ENCODE measurements at regions not wholly inside any gene's neighbourhood (a gene's known extent, or its start where the extent isn't known, plus 50 kb on each side); places are given as distances from the start of the nearest gene placed in this dataset.
"Not testable (repeated sequence)": the region's sequence is repeated elsewhere in the genome, so short reads cannot be mapped to it uniquely, and the experiment has no call there.

GRCh38 chrX:144185197-144185596 is 301.3 kb downstream of the UBE2NL start:
- not testable (repeated sequence) for DNase-seq (ENCODE audit: low read depth); H3K4me3 ChIP-seq (ENCODE audit: low read depth, low read length)

GRCh38 chrX:144188489-144188888 is 304.6 kb downstream of the UBE2NL start:
- not testable (repeated sequence) for H3K4me3 ChIP-seq (ENCODE audit: low read depth, low read length); DNase-seq (ENCODE audit: low read depth)

GRCh38 chrX:144197057-144197456 is 313.2 kb downstream of the UBE2NL start:
- H3K4me3 ChIP-seq (ENCODE audit: low read depth, low read length); DNase-seq (ENCODE audit: low read depth): not testable (repeated sequence)

- DNase-seq (ENCODE audit: low read depth), result not testable (repeated sequence)
Observed at GRCh38 chrX:144202726-144203125, 318.9 kb downstream of the UBE2NL start.

GRCh38 chrX:144208360-144209024 is 324.6 kb downstream of the UBE2NL start:
- not testable (repeated sequence) for DNase-seq (ENCODE audit: low read depth); H3K4me3 ChIP-seq (ENCODE audit: low read depth, low read length)

More at GRCh38 chrX:144202726-144203125, 318.9 kb downstream of the UBE2NL start:
- H3K4me3 ChIP-seq (ENCODE audit: low read depth, low read length), result not testable (repeated sequence)

- no peak for DNase-seq (ENCODE audit: low read depth)
- no peak overlapping the region for H3K4me3 ChIP-seq (ENCODE audit: low read depth, low read length)
- no peak for TF ChIP-seq CTCF (conservative IDR thresholded peaks at IDR 0.05; ENCODE audit: low read depth, low read length)
Observed at GRCh38 chrX:144214651-144215050, 330.8 kb downstream of the UBE2NL start.

GRCh38 chrX:144219035-144219434 is 335.2 kb downstream of the UBE2NL start:
- DNase-seq (ENCODE audit: low read depth), result no peak
- H3K4me3 ChIP-seq (ENCODE audit: low read depth, low read length), result no peak overlapping the region
- TF ChIP-seq CTCF (conservative IDR thresholded peaks at IDR 0.05; ENCODE audit: low read depth, low read length), result no peak

- not testable (repeated sequence) for H3K4me3 ChIP-seq (ENCODE audit: low read depth, low read length); DNase-seq (ENCODE audit: low read depth)
Observed at GRCh38 chrX:144231116-144231785, 347.4 kb downstream of the UBE2NL start.

- DNase-seq (ENCODE audit: low read depth), result no peak
- no peak for TF ChIP-seq CTCF (conservative IDR thresholded peaks at IDR 0.05; ENCODE audit: low read depth, low read length)
- H3K4me3 ChIP-seq (ENCODE audit: low read depth, low read length), result no peak overlapping the region
Observed at GRCh38 chrX:144253356-144253755, 369.5 kb downstream of the UBE2NL start.

- TF ChIP-seq CTCF (conservative IDR thresholded peaks at IDR 0.05; ENCODE audit: low read depth, low read length), result no peak
- H3K4me3 ChIP-seq (ENCODE audit: low read depth, low read length), result no peak overlapping the region
- no peak for DNase-seq (ENCODE audit: low read depth)
Observed at GRCh38 chrX:144259054-144259453, 375.2 kb downstream of the UBE2NL start.

Measured in choroid plexus epithelial cell (primary cell).